GM19043 (cell line): ENCODE measurements at regions not wholly inside any gene's neighbourhood (a gene's known extent, or its start where the extent isn't known, plus 50 kb on each side); places are given as distances from the start of the nearest gene placed in this dataset.
A peak's percentile ranks its signal among the peaks of the same experiment; 100 is the strongest.
"Not testable (repeated sequence)": the region's sequence is repeated elsewhere in the genome, so short reads cannot be mapped to it uniquely, and the experiment has no call there.

Source experiments
- ATAC-seq: cut with Tn5 transposase; IDR thresholded peaks from one replicate; pipeline ENCODE4 v1.9.1; 2021; ENCODE audit warnings: low read depth; ENCODE audit not compliant: unreplicated experiment

DNA sequence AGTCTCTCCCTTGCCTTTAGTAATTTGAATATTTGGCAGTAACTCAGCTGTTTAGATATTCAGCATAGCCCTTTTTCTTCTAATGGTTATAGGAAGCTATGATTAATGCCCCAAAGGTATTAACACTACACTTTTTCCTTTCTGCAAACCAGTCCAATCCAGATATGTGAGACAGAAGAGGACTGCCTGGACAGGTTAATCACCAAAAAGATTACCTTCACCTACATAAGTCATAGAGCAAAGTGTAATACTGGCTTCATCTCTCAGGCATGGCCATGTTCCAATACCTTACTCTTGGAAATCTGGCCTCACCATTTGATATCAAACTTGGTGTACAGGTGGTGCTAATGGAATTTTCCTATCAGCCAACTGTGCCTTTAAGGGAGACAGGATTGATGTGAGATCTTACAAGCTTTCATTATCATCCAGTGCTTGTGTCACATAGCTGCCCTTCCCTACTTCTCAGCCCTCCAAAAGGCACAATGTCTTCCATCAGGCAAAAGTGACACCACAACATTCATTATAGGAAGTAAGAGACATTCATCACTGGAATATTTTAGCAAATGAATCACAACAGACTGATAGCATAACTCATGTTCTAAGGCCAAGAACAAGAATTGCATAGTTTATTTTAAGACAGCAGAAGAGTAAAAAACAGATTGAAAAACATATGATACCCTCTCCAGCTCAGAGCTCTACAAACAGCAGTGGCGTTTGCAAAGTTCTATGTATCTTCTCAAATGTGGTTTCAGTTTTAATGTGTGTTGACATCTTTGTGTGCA lies 91.2 kb upstream of the PAM start:
- ATAC-seq, result no peak

- no peak for ATAC-seq
Observed at GRCh38 chr5:102664616-102665335, 90.3 kb upstream of the PAM start.

GRCh38 chr5:102666164-102666946 lies 88.8 kb upstream of the PAM start:
- no peak for ATAC-seq

GRCh38 chr5:102668220-102668932 lies 86.7 kb upstream of the PAM start:
- ATAC-seq, result no peak

- ATAC-seq, result no peak
Observed at GRCh38 chr5:102670224-102670836, 84.8 kb upstream of the PAM start.

DNA sequence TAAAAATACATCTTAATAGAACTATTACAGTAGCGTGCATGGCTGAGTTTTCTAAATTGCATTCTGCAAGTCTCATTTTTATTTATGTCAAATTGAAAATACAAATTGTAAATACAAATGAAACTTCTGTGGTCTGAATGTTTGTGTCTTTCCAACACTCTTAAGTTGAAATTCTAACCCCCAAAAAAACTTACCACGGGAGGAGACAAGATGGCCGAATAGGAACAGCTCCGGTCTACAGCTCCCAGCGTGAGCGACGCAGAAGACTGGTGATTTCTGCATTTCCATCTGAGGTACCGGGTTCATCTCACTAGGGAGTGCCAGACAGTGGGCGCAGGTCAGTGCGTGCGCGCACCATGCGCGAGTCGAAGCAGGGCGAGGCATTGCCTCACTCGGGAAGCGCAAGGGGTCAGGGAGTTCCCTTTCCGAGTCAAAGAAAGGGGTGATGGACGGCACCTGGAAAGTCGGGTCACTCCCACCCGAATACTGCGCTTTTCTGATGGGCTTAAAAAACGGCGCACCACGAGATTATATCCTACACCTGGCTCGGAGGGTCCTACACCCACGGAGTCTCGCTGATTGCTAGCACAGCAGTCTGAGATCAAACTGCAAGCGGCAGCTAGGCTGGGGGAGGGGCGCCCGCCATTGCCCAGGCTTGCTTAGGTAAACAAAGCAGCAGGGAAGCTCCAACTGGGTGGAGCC lies 83.9 kb upstream of the PAM start:
- not testable (repeated sequence) for ATAC-seq

- no peak for ATAC-seq
Observed at GRCh38 chr5:102678267-102679058, 76.6 kb upstream of the PAM start.

GRCh38 chr5:102681403-102681983 lies 73.6 kb upstream of the PAM start:
- peak; percentile 98 for ATAC-seq

DNA sequence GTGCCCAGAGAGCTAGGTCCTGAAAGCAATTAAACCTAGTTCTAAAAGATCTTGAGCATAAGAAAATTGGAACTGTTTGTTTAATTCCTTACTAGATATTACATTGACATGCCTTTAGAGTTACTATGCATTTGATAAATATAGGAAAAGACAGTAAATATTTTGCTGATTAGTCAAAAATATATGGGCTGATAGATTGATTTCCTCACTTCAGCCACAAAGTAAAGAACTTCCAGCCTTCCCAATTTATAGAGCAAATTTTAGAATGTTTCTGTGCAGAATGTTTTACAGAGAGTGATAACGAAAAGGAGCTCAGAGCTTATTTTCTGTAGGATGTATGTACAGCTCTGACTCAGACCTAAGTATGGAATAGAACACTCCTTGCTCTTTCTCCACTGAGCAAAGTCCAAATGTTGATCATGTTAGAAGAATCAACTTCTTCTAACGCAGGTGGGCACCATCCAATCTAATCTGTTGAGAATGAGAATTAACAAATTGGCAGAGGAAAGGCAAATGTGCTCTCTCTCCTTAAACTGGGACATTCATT lies 72.9 kb upstream of the PAM start:
- ATAC-seq, result no peak

GRCh38 chr5:102688076-102688475 lies 67.0 kb upstream of the PAM start:
- ATAC-seq, result not testable (repeated sequence)

DNA sequence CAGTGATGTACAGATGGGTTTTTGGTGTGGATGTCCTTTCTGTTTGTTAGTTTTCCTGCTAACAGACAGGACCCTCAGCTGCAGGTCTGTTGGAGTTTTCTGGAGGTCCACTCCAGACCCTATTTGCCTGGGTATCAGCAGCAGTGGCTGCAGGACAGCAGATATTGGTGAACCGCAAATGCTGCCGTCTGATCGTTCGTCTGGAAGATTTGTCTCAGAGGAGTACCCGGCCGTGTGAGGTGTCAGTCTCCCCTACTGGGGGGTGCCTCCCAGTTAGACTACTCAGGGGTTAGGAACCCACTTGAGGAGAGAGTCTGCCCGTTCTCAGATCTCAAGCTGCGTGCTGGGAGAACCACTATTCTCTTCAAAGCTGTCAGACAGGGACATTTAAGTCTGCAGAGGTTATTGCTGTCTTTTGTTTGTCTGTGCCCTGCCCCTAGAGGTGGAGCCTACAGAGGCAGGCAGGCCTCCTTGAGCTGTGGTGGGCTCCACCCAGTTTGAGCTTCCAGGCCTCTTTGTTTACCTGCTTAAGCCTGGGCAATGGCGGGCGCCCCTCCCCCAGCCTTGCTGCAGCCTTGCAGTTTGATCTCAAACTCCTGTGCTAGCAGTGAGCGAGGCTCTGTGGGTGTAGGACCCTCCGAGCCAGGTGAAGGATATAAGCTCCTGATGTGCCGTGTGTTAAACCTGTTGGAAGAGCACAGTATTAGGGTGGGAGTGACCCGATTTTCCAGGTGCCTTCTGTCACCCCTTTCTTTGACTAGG lies 66.3 kb upstream of the PAM start:
- ATAC-seq, result not testable (repeated sequence)

DNA sequence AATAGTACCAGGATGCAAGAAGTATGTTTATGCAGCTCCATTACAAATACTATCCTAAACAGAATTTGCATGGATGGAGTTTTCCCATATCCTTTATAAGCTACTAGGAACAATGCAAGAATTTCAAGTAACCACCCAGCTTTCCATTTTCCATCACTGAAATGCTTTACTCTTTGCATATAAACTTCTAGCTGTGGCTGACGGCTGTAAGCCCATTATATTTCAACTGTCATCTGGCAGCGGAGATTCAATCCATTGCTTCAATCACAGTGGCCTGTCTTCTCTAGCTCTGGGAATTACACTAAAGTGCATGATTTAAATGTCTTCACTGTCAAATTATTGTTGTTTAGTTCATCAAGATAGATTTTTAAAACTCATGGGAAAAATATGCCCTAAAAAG lies 64.2 kb upstream of the PAM start:
- no peak for ATAC-seq

- no peak for ATAC-seq
Observed at GRCh38 chr5:102691434-102691833, 63.7 kb upstream of the PAM start.

- no peak for ATAC-seq
Observed at GRCh38 chr5:102700120-102700831, 54.8 kb upstream of the PAM start.

GRCh38 chr5:102700916-102701315 lies 54.2 kb upstream of the PAM start:
- ATAC-seq, result no peak

GRCh38 chr5:102701748-102702147 lies 53.4 kb upstream of the PAM start:
- ATAC-seq, result no peak
